Type B pancreatic cell (in vitro differentiated cells): ENCODE measurements at regions not wholly inside any gene's neighbourhood (a gene's known extent, or its start where the extent isn't known, plus 50 kb on each side); places are given as distances from the start of the nearest gene placed in this dataset.

ENCODE experiments used
- DNase-seq: peaks from one replicate; pipeline ENCODE4 v3.0.0; 2021; ENCODE audit warnings: mixed read lengths; ENCODE audit not compliant: unreplicated experiment; ENCODE audit errors: extremely low spot score
- H3K27ac Mint-ChIP-seq: 2 replicates; pipeline ENCODE4 v1.8.0; 2021; ENCODE audit warnings: mild to moderate bottlenecking, mixed read lengths
- H3K27me3 Mint-ChIP-seq: 2 replicates; pipeline ENCODE4 v1.8.0; 2021; ENCODE audit warnings: mixed read lengths
- H3K36me3 Mint-ChIP-seq: 2 replicates; pipeline ENCODE4 v1.8.0; 2021; ENCODE audit warnings: mixed read lengths
- H3K4me1 Mint-ChIP-seq: one replicate; pipeline ENCODE4 v1.8.0; 2021; ENCODE audit warnings: mixed read lengths; ENCODE audit not compliant: unreplicated experiment
- H3K4me3 Mint-ChIP-seq: 2 replicates; pipeline ENCODE4 v1.8.0; 2021; ENCODE audit warnings: mild to moderate bottlenecking, mixed read lengths
- H3K9me3 Mint-ChIP-seq: 2 replicates; pipeline ENCODE4 v1.8.0; 2021; ENCODE audit warnings: mixed read lengths
- CTCF ChIP-seq: fragments of 200-600 bp; sonication (generic); conservative IDR thresholded peaks from 2 replicates; pipeline ENCODE4 v1.5.0; 2021; ENCODE audit warnings: antibody characterized with exemption, mild to moderate bottlenecking

- no peaks in the 10 kb centered on the region for H3K9me3 Mint-ChIP-seq
- TF ChIP-seq CTCF = peak; percentile 78
- no peak overlapping the region for H3K27ac Mint-ChIP-seq
- no peaks in the 10 kb centered on the region for H3K36me3 Mint-ChIP-seq
- DNase-seq = peak; percentile 76
- H3K27me3 Mint-ChIP-seq = peaks cover 6% of the 10 kb centered on the region
- H3K4me3 Mint-ChIP-seq = no peak overlapping the region
- peaks cover 16% of the 10 kb centered on the region for H3K4me1 Mint-ChIP-seq
These were observed 204.5 kb upstream of the RPL38 start for GRCh38 chr17:73998653-73999645.

GRCh38 chr17:74001145-74001544 lies 202.3 kb upstream of the RPL38 start:
- H3K4me1 Mint-ChIP-seq = peaks cover 16% of the 10 kb centered on the region
- TF ChIP-seq CTCF = no peak
- no peak for DNase-seq
- no peaks in the 10 kb centered on the region for H3K36me3 Mint-ChIP-seq
- H3K27ac Mint-ChIP-seq = no peak overlapping the region
- H3K27me3 Mint-ChIP-seq = peaks cover 18% of the 10 kb centered on the region
- H3K9me3 Mint-ChIP-seq = no peaks in the 10 kb centered on the region
- no peak overlapping the region for H3K4me3 Mint-ChIP-seq

- Mint-ChIP-seq H3K27ac (no peak overlapping the region), H3K9me3 (no peaks in the 10 kb centered on the region), H3K36me3 (no peaks in the 10 kb centered on the region), H3K27me3 (peaks cover 18% of the 10 kb centered on the region), H3K4me1 (peaks cover 16% of the 10 kb centered on the region), H3K4me3 (no peak overlapping the region)
- DNase-seq = no peak
- no peak for TF ChIP-seq CTCF
These were observed 201.2 kb upstream of the RPL38 start for GRCh38 chr17:74002241-74002640.

- Mint-ChIP-seq H3K27ac (no peak overlapping the region), H3K27me3 (peaks cover 23% of the 10 kb centered on the region), H3K36me3 (no peaks in the 10 kb centered on the region), H3K9me3 (no peaks in the 10 kb centered on the region), H3K4me3 (no peak overlapping the region), H3K4me1 (peaks cover 8% of the 10 kb centered on the region)
- no peak for DNase-seq
- no peak for TF ChIP-seq CTCF
These were observed 199.4 kb upstream of the RPL38 start for GRCh38 chr17:74004056-74004455.

GRCh38 chr17:74005790-74006189 lies 197.7 kb upstream of the RPL38 start:
- no peak for TF ChIP-seq CTCF
- H3K4me3 Mint-ChIP-seq = no peak overlapping the region
- H3K4me1 Mint-ChIP-seq = peaks cover 19% of the 10 kb centered on the region
- no peaks in the 10 kb centered on the region for H3K9me3 Mint-ChIP-seq
- H3K27me3 Mint-ChIP-seq = peaks cover 32% of the 10 kb centered on the region
- H3K36me3 Mint-ChIP-seq = no peaks in the 10 kb centered on the region
- DNase-seq = no peak
- H3K27ac Mint-ChIP-seq = no peak overlapping the region
